Brain microvascular endothelial cell (primary cell): ENCODE measurements at regions not wholly inside any gene's neighbourhood (a gene's known extent, or its start where the extent isn't known, plus 50 kb on each side); places are given as distances from the start of the nearest gene placed in this dataset.

Experiments used
- DNase-seq: peaks from one replicate; pipeline ENCODE4 v3.0.0-alpha.2; 2020
- H3K27ac ChIP-seq: fragments of 250-450 bp; sonication (Bioruptor Pico); 2 replicates; pipeline ENCODE4 v1.5.1; 2020; ENCODE audit warnings: mild to moderate bottlenecking, moderate library complexity
- H3K27me3 ChIP-seq: fragments of 250-450 bp; sonication (Bioruptor Pico); replicated peaks from 2 replicates; pipeline ENCODE4 v1.5.1; 2020; ENCODE audit warnings: mild to moderate bottlenecking
- H3K36me3 ChIP-seq: fragments of 250-450 bp; sonication (Bioruptor Pico); replicated peaks from 2 replicates; pipeline ENCODE4 v1.5.1; 2020; ENCODE audit warnings: mild to moderate bottlenecking
- H3K4me3 ChIP-seq: 2 replicates; pipeline ENCODE4 v1.5.1; 2011; ENCODE audit warnings: low read depth, mild to moderate bottlenecking, control low read depth, low read length, moderate library complexity
- in situ Hi-C: cut with HindIII; loops from 2 replicates; pipeline ENCODE4 v1.10.0; 2017; ENCODE audit warnings: low sequenced_read_pairs, low pct_ligation_motif_present
- TF ChIP-seq, protein P1 (sequence below): IDR thresholded peaks from 2 replicates; pipeline ENCODE4 v1.5.1; 2011; ENCODE audit warnings: low read depth, mild to moderate bottlenecking, moderate library complexity, low read length, control low read depth, inconsistent platforms; ENCODE audit errors: missing control alignments

DNA sequence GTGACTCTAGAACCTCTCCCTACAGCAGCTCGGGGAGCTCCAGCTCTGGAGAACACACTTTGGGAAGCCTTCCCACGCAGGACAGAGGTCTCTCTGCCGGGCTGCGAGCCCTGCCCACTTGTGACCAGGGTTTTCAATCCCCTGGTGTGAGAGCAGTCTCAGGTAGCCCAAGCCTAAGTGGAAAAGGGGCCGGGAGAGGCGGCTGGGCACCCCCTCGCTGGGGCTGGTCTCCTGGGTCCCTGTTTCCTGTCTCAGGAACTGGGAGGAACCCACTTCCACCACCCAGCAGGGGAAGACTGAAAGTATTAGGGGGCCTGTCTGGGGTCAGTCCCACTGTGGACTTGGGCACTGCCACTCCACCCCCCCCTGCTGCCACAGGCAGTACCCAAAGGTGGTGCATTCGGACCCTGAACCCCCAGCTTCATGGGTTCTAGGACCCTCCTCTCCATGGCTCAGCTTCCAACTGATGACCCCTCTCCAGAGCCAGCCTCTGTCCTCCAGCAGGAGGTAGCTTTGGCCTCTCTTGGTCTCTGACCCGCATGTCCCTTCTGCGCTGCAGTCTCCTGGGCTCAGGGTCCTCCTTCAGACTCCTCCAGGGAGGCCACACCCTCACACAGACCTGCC is 70.0 kb downstream of the RRM2 start:
- in situ Hi-C loops = no loop called here
- TF ChIP-seq, protein P1, sequence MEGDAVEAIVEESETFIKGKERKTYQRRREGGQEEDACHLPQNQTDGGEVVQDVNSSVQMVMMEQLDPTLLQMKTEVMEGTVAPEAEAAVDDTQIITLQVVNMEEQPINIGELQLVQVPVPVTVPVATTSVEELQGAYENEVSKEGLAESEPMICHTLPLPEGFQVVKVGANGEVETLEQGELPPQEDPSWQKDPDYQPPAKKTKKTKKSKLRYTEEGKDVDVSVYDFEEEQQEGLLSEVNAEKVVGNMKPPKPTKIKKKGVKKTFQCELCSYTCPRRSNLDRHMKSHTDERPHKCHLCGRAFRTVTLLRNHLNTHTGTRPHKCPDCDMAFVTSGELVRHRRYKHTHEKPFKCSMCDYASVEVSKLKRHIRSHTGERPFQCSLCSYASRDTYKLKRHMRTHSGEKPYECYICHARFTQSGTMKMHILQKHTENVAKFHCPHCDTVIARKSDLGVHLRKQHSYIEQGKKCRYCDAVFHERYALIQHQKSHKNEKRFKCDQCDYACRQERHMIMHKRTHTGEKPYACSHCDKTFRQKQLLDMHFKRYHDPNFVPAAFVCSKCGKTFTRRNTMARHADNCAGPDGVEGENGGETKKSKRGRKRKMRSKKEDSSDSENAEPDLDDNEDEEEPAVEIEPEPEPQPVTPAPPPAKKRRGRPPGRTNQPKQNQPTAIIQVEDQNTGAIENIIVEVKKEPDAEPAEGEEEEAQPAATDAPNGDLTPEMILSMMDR = no peak
- Histone ChIP-seq H3K27ac (no peak overlapping the region), H3K36me3 (no peaks in the 10 kb centered on the region), H3K27me3 (no peaks in the 10 kb centered on the region), H3K4me3 (no peak overlapping the region)
- no peak for DNase-seq

DNA sequence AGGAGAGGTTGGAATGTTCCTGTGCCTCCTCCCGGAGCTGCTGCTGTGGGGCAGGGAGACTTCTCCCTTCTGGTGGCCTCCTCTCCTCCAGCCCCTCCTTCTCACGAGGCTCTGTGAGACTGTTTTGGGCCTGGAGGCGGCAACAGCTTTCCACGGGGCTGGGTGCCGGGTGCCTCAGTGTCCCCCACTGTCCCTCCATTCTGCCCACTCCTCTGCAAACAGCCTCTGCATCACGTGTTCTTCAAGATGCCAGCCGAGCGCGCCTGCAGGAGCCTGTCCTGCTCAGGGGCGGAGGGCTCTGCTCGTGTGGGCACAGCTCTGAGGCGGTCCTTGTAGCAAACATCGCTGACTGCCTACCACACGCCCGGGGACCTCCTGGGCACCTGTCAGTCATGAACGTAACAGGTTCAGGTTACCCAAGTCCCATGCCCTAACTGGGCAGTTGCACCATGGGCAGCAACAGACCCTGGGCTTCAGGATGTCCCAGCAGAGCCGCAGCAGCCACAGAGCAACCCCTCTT is 70.8 kb downstream of the RRM2 start:
- Histone ChIP-seq H3K36me3 (no peaks in the 10 kb centered on the region), H3K4me3 (no peak overlapping the region), H3K27ac (no peak overlapping the region), H3K27me3 (no peaks in the 10 kb centered on the region)
- in situ Hi-C loops = no loop called here
- DNase-seq = no peak
- TF ChIP-seq, protein P1 = no peak

DNA sequence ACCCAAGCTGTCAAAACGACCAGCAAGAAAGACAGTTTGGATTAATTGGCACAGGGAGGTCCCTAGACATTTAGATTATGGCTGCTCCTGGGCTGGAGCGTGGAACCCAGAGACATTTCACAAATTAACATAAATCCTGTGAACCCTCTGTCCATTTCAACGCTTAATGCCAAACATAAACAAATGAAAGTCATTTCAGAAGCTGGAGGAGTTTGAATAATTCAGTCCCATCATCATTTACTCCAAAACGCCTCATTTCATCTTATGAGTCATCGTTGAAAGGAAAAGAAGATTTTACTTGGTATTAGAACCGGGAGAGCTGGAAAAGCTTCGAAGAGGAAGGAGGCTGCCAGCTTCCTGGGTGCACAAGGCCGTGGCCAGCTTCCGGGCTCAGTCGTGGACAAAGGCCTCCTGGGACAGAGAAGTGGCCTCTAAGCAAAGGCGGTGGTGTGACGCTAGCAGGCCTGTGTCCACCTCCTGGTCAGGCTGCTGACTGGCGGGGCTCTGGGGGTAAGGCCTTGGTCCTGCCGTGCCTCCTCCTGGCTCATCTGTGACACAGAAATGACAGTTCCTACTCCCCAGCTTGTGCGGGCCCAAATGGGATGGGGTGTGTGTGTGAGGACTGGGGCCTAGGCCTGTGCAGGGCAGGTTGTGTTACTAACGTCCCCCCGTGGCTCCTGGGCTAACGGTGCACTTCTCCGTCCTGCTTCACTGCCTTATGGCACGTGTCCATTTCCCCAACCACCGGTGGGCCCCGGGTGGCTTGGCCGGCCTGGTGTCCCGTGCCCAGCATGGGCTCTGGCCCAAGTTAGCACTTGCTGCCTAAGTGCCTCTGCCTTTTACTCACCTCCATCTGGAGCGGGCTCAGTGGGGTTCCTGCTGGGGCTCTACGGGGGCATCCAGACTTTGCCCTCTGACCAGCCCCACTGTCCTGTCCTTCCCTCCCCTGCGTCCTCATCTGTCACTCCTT is 71.6 kb downstream of the RRM2 start:
- H3K4me3 ChIP-seq = no peak overlapping the region
- no peak for DNase-seq
- TF ChIP-seq, protein P1 = no peak
- in situ Hi-C loops = no loop called here
- H3K36me3 ChIP-seq = no peaks in the 10 kb centered on the region
- no peaks in the 10 kb centered on the region for H3K27me3 ChIP-seq
- H3K27ac ChIP-seq = no peak overlapping the region

DNA sequence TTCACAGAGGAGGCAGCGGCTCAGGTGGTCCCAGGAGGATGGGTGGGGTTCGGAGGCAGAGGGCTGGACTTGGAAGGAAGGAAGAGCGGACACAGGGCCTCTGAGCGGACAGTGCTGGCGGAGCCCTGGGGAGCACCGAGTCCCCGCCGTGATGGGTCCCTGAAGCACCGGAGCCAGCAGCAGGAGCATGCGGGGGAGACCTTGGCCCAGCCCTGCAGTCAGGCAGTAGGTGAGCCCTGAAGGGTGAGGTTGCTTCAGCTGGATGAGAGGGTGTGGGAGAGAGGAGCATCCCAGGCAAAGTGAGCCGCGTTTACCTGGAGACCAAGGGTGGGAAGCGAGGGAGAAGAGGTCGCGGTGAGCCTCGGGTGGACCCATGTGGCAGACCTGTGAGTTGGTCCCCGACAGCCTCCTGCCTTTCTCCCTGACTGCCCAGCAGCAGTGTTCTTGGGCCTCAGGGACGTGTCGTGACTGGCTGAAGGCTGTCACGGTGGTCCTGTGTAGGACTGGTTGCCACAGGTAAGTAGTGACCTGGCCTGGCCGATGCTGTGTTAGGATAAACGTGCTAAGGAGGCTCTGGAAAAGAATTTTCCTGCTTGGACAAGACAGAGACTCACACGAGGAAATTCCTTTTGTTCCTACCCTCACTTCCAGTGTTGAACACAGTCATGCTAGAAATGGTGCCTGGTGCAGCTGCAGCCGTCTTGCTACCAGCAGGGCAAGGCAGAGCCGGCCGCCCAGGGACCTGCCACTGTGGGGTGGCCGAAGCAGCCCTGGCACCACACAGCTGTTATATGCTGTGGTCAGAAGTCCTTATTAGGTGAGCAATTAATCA is 73.0 kb downstream of the RRM2 start:
- Histone ChIP-seq H3K27me3 (no peaks in the 10 kb centered on the region), H3K36me3 (no peaks in the 10 kb centered on the region), H3K4me3 (no peak overlapping the region), H3K27ac (no peak overlapping the region)
- in situ Hi-C loops = no loop called here
- TF ChIP-seq, protein P1 = no peak
- no peak for DNase-seq

DNA sequence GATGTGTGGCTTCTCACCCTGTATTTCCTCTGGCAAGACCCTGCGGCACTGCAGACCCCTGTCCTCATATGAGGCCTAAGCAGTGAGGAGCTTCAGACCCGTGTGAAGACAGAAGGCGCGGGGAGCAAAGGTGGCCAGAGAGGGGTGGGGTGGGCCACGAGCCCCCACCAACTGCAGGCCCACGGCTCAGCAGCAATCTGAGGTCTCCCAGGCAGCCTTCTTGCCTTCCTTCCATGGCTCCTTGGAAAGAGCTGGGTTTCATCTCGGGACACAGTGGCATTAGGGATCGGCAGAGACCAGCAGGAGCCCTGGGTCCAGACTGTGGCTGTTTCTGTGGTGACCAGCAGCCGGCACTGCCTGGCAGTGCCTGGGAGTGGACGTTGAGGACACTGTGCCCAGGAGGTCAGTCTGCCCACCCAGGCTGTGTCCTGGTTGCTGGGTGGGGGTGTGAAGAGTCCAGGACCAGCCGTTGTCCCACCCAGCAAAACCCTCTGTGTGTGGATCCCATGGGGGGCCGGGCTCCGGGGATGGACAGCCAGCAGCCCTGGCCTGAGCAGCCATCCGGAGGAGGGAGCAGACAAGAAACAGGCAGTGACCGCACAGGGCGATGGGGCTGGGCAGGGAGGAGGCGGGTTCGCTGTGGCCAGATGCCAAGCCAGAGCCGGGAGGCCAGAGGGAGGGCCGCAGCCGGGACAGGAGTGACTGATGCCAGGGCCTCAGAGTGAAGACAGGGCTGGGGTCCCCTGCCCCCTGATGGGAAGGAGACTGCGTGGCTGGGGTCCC is 73.8 kb downstream of the RRM2 start:
- Histone ChIP-seq H3K4me3 (no peak overlapping the region), H3K36me3 (no peaks in the 10 kb centered on the region), H3K27me3 (no peaks in the 10 kb centered on the region), H3K27ac (no peak overlapping the region)
- TF ChIP-seq, protein P1 = peak; percentile 2
- no peak for DNase-seq
- in situ Hi-C loops = no loop called here
